GM12878 (cell line): ENCODE measurements at regions not wholly inside any gene's neighbourhood (a gene's known extent, or its start where the extent isn't known, plus 50 kb on each side); places are given as distances from the start of the nearest gene placed in this dataset.

Source experiments
- ATAC-seq: fragments of 200-7000 bp; cut with Tn5 transposase; 3 replicates; pipeline ENCODE4 v1.9.1; 2020; ENCODE audit warnings: mild to moderate bottlenecking, moderate library complexity
- BruUV-seq: library from RNA; stranded (reverse); fragments of 400-500 nt; replicated peaks from 2 replicates; lab custom pipeline; 2021; lab: Mats Ljungman, UMichigan
- CTCF ChIA-PET: fragments of 300-600 bp; sonication (Branson Sonifier 250); formaldehyde crosslinking; extraction: SDS; loops from one replicate; lab custom pipeline; 2021; ENCODE audit warnings: inconsistent platforms; lab: Yijun Ruan, JAX
- POLR2A ChIA-PET: fragments of 350-600 bp; formaldehyde crosslinking; extraction: SDS; loops from one replicate; lab custom pipeline; 2021; ENCODE audit warnings: inconsistent platforms; lab: Charles Lee
- RAD21 ChIA-PET: fragments of 300-600 bp; sonication (Branson Sonifier 250); formaldehyde crosslinking; loops from one replicate; lab custom pipeline; 2023; ENCODE audit warnings: antibody characterized with exemption; ENCODE audit not compliant: unreplicated experiment; lab: Charles Lee
- SMC1A ChIA-PET: fragments of 300-600 bp; sonication (Branson Sonifier 250); formaldehyde crosslinking; loops from one replicate; lab custom pipeline; 2023; ENCODE audit not compliant: unreplicated experiment, uncharacterized antibody; lab: Charles Lee
- DNase-seq: peaks from one replicate; pipeline ENCODE4 v3.0.0-alpha.2; 2011; ENCODE audit warnings: low read depth, low spot score
- FAIRE-seq: peaks from 3 replicates; lab custom pipeline; 2011; peaks lifted over from hg19 to GRCh38; lab: Jason Lieb, UNC
- H2AFZ ChIP-seq: 2 replicates; pipeline ENCODE4 v1.6.0; 2011; ENCODE audit warnings: low read depth, low read length, control low read depth; ENCODE audit not compliant: control insufficient read depth
- H3K27ac ChIP-seq: 2 replicates; pipeline ENCODE4 v1.5.1; 2011; ENCODE audit warnings: control low read depth; ENCODE audit not compliant: control insufficient read depth, insufficient read depth
- H3K27me3 ChIP-seq, 2 experiments: replicated peaks in 1 of 2; 2 replicates each; pipeline versions ENCODE4 v1.6.0 to v1.6.1; 2011; ENCODE audit warnings: low read length in 1 of 2; ENCODE audit not compliant: control insufficient read depth in 2 of 2, insufficient read depth in 2 of 2
- H3K36me3 ChIP-seq, 2 experiments: 2 replicates each; pipeline ENCODE4 v1.5.1; 2011; ENCODE audit warnings: low read length in 1 of 2; ENCODE audit not compliant: control insufficient read depth in 2 of 2, insufficient read depth in 2 of 2
- H3K4me1 ChIP-seq: 2 replicates; pipeline ENCODE4 v1.6.1; 2011; ENCODE audit warnings: mild to moderate bottlenecking, low read length, moderate library complexity, mixed read lengths; ENCODE audit not compliant: control insufficient read depth, insufficient read depth
- H3K4me2 ChIP-seq: 2 replicates; pipeline ENCODE4 v1.6.0; 2011; ENCODE audit warnings: control low read depth; ENCODE audit not compliant: control insufficient read depth, insufficient read depth
- H3K4me3 ChIP-seq: fragments of 200-600 bp; sonication (generic); 2 replicates; pipeline ENCODE4 v1.5.1; 2016
- H3K79me2 ChIP-seq: 2 replicates; pipeline ENCODE4 v1.6.0; 2011; ENCODE audit warnings: low read length; ENCODE audit not compliant: control insufficient read depth, insufficient read depth
- H3K9ac ChIP-seq: 2 replicates; pipeline ENCODE4 v1.8.0; 2011; ENCODE audit warnings: low read length, control low read depth, mixed read lengths; ENCODE audit not compliant: control insufficient read depth, insufficient read depth
- H3K9me3 ChIP-seq: replicated peaks from 3 replicates; pipeline ENCODE4 v1.5.1; 2011; ENCODE audit warnings: mild to moderate bottlenecking, low read length; ENCODE audit not compliant: control insufficient read depth, insufficient read depth
- H4K20me1 ChIP-seq: 2 replicates; pipeline ENCODE4 v1.6.0; 2011; ENCODE audit not compliant: control insufficient read depth, insufficient read depth
- CREM ChIP-seq: IDR thresholded peaks from 2 replicates; pipeline ENCODE4 v1.6.1; 2014; ENCODE audit warnings: antibody characterized with exemption, low read depth
- EZH2 ChIP-seq: IDR thresholded peaks from 2 replicates; pipeline ENCODE4 v1.6.1; 2012; ENCODE audit warnings: low read depth, mild to moderate bottlenecking, control low read depth, inconsistent platforms, low read length, borderline replicate concordance; ENCODE audit not compliant: control insufficient read depth
- JUND ChIP-seq: IDR thresholded peaks from 2 replicates; pipeline ENCODE4 v1.6.1; 2012; ENCODE audit warnings: low read depth, mild to moderate bottlenecking, low read length, improper control_type of control experiment, moderate library complexity
- MTA3 ChIP-seq: IDR thresholded peaks from 2 replicates; pipeline ENCODE4 v1.6.1; 2012; ENCODE audit warnings: low read length, inconsistent platforms, borderline replicate concordance
- RCOR1 ChIP-seq: conservative IDR thresholded peaks from 2 replicates; pipeline ENCODE4 v1.6.1; 2012; ENCODE audit warnings: low read depth, low read length, improper control_type of control experiment
- SIN3A ChIP-seq: IDR thresholded peaks from 2 replicates; pipeline ENCODE4 v1.6.1; 2012; ENCODE audit warnings: low read depth, low read length, improper control_type of control experiment
- SMAD1 ChIP-seq: fragments of 450-650 bp; IDR thresholded peaks from 2 replicates; pipeline ENCODE4 v1.6.1; 2018; ENCODE audit warnings: mild to moderate bottlenecking, low read depth; ENCODE audit not compliant: partially characterized antibody
- SMC3 ChIP-seq: IDR thresholded peaks from 2 replicates; pipeline ENCODE4 v1.6.1; 2011; ENCODE audit warnings: low read length, improper control_type of control experiment, borderline replicate concordance
- SREBF2 ChIP-seq: IDR thresholded peaks from 2 replicates; pipeline ENCODE4 v1.6.1; 2012; ENCODE audit warnings: mild to moderate bottlenecking, low read length
- STAT1 ChIP-seq: fragments of 450-650 bp; conservative IDR thresholded peaks from 2 replicates; pipeline ENCODE4 v1.6.1; 2014; ENCODE audit warnings: antibody characterized with exemption, mild to moderate bottlenecking
- ZNF384 ChIP-seq: IDR thresholded peaks from 2 replicates; pipeline ENCODE4 v1.6.1; 2012; ENCODE audit warnings: low read depth, mild to moderate bottlenecking, low read length, improper control_type of control experiment, borderline replicate concordance
- ZNF622 ChIP-seq: fragments of 450-650 bp; IDR thresholded peaks from 2 replicates; pipeline ENCODE4 v1.6.1; 2017; ENCODE audit warnings: mild to moderate bottlenecking, inconsistent platforms
- whole genome bisulfite sequencing: methylation state at CpG from one replicate; pipeline ENCODE4 v1.1.6; 2016; ENCODE audit warnings: low lambda C conversion rate; ENCODE audit not compliant: insufficient replicate concordance, insufficient coverage; ENCODE audit errors: missing lambda C conversion rate; 5-methylcytosine and 5-hydroxymethylcytosine counted together
- in situ Hi-C: fragments of 300-500 bp; cut with MboI; formaldehyde crosslinking; loops from 9 replicates; pipeline ENCODE4 v1.14.3; 2018; ENCODE audit warnings: mixed read lengths
- intact Hi-C: fragments of 100-400 bp; cut with micrococcal nuclease; formaldehyde crosslinking; loops from one replicate; pipeline ENCODE4 v1.14.2; 2022; ENCODE audit not compliant: unreplicated experiment
- TF ChIP-seq, protein P1 (sequence below): fragments of 450-650 bp; formaldehyde crosslinking; IDR thresholded peaks from 2 replicates; pipeline ENCODE4 v1.4.0; 2020; ENCODE audit warnings: mild to moderate bottlenecking, moderate library complexity
- TF ChIP-seq, protein P2 (sequence below): IDR thresholded peaks from 2 replicates; pipeline ENCODE4 v1.6.1; 2012; ENCODE audit warnings: improper control_type of control experiment, low read depth, low read length; ENCODE audit not compliant: insufficient replicate concordance

GRCh38 chr3:181417748-181418147 is 294.0 kb upstream of the SOX2 start (continued):
- TF ChIP-seq, protein P1, sequence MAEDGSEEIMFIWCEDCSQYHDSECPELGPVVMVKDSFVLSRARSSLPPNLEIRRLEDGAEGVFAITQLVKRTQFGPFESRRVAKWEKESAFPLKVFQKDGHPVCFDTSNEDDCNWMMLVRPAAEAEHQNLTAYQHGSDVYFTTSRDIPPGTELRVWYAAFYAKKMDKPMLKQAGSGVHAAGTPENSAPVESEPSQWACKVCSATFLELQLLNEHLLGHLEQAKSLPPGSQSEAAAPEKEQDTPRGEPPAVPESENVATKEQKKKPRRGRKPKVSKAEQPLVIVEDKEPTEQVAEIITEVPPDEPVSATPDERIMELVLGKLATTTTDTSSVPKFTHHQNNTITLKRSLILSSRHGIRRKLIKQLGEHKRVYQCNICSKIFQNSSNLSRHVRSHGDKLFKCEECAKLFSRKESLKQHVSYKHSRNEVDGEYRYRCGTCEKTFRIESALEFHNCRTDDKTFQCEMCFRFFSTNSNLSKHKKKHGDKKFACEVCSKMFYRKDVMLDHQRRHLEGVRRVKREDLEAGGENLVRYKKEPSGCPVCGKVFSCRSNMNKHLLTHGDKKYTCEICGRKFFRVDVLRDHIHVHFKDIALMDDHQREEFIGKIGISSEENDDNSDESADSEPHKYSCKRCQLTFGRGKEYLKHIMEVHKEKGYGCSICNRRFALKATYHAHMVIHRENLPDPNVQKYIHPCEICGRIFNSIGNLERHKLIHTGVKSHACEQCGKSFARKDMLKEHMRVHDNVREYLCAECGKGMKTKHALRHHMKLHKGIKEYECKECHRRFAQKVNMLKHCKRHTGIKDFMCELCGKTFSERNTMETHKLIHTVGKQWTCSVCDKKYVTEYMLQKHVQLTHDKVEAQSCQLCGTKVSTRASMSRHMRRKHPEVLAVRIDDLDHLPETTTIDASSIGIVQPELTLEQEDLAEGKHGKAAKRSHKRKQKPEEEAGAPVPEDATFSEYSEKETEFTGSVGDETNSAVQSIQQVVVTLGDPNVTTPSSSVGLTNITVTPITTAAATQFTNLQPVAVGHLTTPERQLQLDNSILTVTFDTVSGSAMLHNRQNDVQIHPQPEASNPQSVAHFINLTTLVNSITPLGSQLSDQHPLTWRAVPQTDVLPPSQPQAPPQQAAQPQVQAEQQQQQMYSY (CRISPR knock-in tag) = no peak
- TF ChIP-seq MTA3 (no peak), STAT1 (no peak), EZH2 (no peak), SREBF2 (no peak), ZNF384 (no peak), CREM (no peak)

DNA sequence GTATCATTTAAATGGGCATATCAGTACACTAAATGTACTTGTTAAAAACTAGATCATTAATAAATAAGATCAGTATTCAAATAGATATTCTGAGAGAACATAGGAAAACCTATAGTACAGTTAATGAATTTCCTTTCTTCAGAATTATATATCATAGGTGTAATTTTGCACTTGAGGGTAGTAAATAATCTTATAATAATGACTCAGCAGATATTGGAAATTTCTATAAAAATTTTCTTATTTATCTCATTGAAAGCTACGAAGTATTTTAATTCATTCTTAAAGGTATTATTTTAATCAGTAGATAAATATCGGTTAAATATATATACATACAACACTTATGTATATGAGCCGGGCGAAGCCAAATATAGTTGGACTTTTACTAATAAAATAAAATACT is 300.9 kb upstream of the SOX2 start:
- in situ Hi-C loops = no loop called here
- ChIA-PET POLR2A (no interaction called here), RAD21 (no interaction called here), SMC1A (no interaction called here), CTCF (no interaction called here)
- ATAC-seq = no peak
- H3K27me3 ChIP-seq = no peaks in the 10 kb centered on the region
- H3K79me2 ChIP-seq = no peaks in the 10 kb centered on the region
- no peak overlapping the region for H3K9ac ChIP-seq
- no peak overlapping the region for H2AFZ ChIP-seq
- no peaks in the 10 kb centered on the region for H3K9me3 ChIP-seq
- H3K4me2 ChIP-seq = no peak overlapping the region
- DNase-seq = no peak
- WGBS = 44% methylated on average over 4 of the region's 4 CpGs
- H3K36me3 ChIP-seq = no peaks in the 10 kb centered on the region
- intact Hi-C loops = no loop called here
- H3K27ac ChIP-seq = no peak overlapping the region
- H3K4me1 ChIP-seq = no peaks in the 10 kb centered on the region
- TF ChIP-seq JUND (no peak), SMAD1 (no peak), RCOR1 (no peak), SIN3A (no peak), SMC3 (no peak), ZNF622 (no peak)
- TF ChIP-seq, protein P2, sequence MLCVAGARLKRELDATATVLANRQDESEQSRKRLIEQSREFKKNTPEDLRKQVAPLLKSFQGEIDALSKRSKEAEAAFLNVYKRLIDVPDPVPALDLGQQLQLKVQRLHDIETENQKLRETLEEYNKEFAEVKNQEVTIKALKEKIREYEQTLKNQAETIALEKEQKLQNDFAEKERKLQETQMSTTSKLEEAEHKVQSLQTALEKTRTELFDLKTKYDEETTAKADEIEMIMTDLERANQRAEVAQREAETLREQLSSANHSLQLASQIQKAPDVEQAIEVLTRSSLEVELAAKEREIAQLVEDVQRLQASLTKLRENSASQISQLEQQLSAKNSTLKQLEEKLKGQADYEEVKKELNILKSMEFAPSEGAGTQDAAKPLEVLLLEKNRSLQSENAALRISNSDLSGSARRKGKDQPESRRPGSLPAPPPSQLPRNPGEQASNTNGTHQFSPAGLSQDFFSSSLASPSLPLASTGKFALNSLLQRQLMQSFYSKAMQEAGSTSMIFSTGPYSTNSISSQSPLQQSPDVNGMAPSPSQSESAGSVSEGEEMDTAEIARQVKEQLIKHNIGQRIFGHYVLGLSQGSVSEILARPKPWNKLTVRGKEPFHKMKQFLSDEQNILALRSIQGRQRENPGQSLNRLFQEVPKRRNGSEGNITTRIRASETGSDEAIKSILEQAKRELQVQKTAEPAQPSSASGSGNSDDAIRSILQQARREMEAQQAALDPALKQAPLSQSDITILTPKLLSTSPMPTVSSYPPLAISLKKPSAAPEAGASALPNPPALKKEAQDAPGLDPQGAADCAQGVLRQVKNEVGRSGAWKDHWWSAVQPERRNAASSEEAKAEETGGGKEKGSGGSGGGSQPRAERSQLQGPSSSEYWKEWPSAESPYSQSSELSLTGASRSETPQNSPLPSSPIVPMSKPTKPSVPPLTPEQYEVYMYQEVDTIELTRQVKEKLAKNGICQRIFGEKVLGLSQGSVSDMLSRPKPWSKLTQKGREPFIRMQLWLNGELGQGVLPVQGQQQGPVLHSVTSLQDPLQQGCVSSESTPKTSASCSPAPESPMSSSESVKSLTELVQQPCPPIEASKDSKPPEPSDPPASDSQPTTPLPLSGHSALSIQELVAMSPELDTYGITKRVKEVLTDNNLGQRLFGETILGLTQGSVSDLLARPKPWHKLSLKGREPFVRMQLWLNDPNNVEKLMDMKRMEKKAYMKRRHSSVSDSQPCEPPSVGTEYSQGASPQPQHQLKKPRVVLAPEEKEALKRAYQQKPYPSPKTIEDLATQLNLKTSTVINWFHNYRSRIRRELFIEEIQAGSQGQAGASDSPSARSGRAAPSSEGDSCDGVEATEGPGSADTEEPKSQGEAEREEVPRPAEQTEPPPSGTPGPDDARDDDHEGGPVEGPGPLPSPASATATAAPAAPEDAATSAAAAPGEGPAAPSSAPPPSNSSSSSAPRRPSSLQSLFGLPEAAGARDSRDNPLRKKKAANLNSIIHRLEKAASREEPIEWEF = no peak
- H3K4me3 ChIP-seq = no peak overlapping the region
- no TSS peak for BruUV-seq
- no peaks in the 10 kb centered on the region for H4K20me1 ChIP-seq
- FAIRE-seq = no peak
